Heart right ventricle (tissue), 16 donors: ENCODE measurements at regions not wholly inside any gene's neighbourhood (a gene's known extent, or its start where the extent isn't known, plus 50 kb on each side); places are given as distances from the start of the nearest gene placed in this dataset.
"Not testable (repeated sequence)": the region's sequence is repeated elsewhere in the genome, so short reads cannot be mapped to it uniquely, and the experiment has no call there.

Source experiments
- ATAC-seq, 8 donors: fragments of 200-7000 bp; cut with Tn5 transposase; one replicate each; pipeline ENCODE4 v1.9.1; 2020; ENCODE audit warnings: mild to moderate bottlenecking in 8 of 8, moderate library complexity in 8 of 8, moderate number of reproducible peaks in 1 of 8
- DNase-seq, 2 donors: peaks; one replicate each; pipeline ENCODE4 v3.0.0-alpha.2; 2020
- H3K27ac ChIP-seq, 10 donors: fragments of 200-600 bp; sonication (generic) in 2 of 10; one replicate each; pipeline versions ENCODE4 v1.5.0 to v1.8.0; 2020 to 2022; ENCODE audit warnings: mild to moderate bottlenecking in 3 of 10
- H3K27me3 ChIP-seq, 7 donors: fragments of 200-600 bp; one replicate each; pipeline ENCODE4 v1.8.0; 2021 to 2022; ENCODE audit warnings: mild to moderate bottlenecking in 2 of 7
- H3K36me3 ChIP-seq, 9 donors: fragments of 200-600 bp; sonication (generic) in 1 of 9; one replicate each; pipeline versions ENCODE4 v1.5.0 to v1.8.0; 2020 to 2022; ENCODE audit warnings: mild to moderate bottlenecking in 2 of 9
- H3K4me1 ChIP-seq, 9 donors: fragments of 200-600 bp; sonication (generic) in 1 of 9; one replicate each; pipeline versions ENCODE4 v1.5.0 to v1.8.0; 2020 to 2022; ENCODE audit warnings: mild to moderate bottlenecking in 4 of 9
- H3K4me3 ChIP-seq, 10 donors: fragments of 200-600 bp; sonication (generic) in 2 of 10; one replicate each; pipeline versions ENCODE4 v1.5.0 to v1.8.0; 2020 to 2022; ENCODE audit warnings: mild to moderate bottlenecking in 7 of 10, moderate library complexity in 2 of 10
- H3K9me3 ChIP-seq, 11 donors: fragments of 200-600 bp in 10 of 11; sonication (generic) in 2 of 11; one replicate each; pipeline versions ENCODE4 v1.5.0 to v1.8.0; 2013 to 2022; ENCODE audit warnings: mild to moderate bottlenecking in 2 of 11, control low read depth in 1 of 11, moderate library complexity in 1 of 11
- WGBS, 2 donors: extraction: QIAGEN DNeasy Blood & Tissue Kit; methylation state at CpG; one replicate each; pipeline ENCODE4 v1.1.7; 2013; ENCODE audit warnings: inconsistent platforms in 1 of 2; 5-methylcytosine and 5-hydroxymethylcytosine counted together
- intact Hi-C, 10 donors: fragments of 100-400 bp; cut with DNase I; formaldehyde crosslinking; loops; one replicate each; pipeline versions ENCODE4 v1.11.1 to v1.14.2; 2022
- microRNA-seq, 2 donors: library from miRNA; unstranded; fragments of <30 nt; microRNA quantifications; one replicate each; pipeline ENCODE4 v1.2.0, GENCODE V29; 2021
- TF ChIP-seq, protein P1 (sequence below), 9 donors: fragments of 200-600 bp; sonication (generic) in 2 of 9; IDR thresholded peaks; one replicate each; pipeline versions ENCODE4 v1.5.0 to v1.8.0; 2021 to 2022; ENCODE audit warnings: antibody characterized with exemption in 9 of 9, mild to moderate bottlenecking in 5 of 9, moderate library complexity in 1 of 9
- donor health status: Arrhythmogenic right ventricular cardiomyopathy.
- donor health status: ischemic (EF 13 %, LVEDD 7.1; RV severe dilation, severe dysfunction).
- donor health status: healthy with polysubstance abuse.
- donor health status: DM: no; HTN: yes; CAD: no.
- donor health status: DM: no; HTN: no; CAD: no.
- donor health status: ischemic (EF 25% LVEDD 6.9; RV normal size, moderate dysfunction).
- donor health status: ischemic (EF 25% LVEDD 5.7; RV mildly dilated, moderate dysfunction).
- donor health status: healthy.
- donor health status: DM: yes; HTN: yes; CAD: no.
- donor health status: Ischemic cardiomyopathy.
- donor health status: ischemic (EF 35%, LVEDD 5.7; RV mildly dilated, moderate dysfunction).
- donor health status: nonischemic (EF 11% LVEDD 7.7; RV severe dilation, severe dysfunction).
- donor health status: DM: yes; HTN: yes; CAD: no.
- donor health status: PGD.
- donor health status: ischemic (EF 29% LVEDD 5.4; RV normal size, mild dysfunction).
- donor health status: nonischemic (EF 23%, LVEDD 6.1; RV moderate dilation, normal function).

DNA sequence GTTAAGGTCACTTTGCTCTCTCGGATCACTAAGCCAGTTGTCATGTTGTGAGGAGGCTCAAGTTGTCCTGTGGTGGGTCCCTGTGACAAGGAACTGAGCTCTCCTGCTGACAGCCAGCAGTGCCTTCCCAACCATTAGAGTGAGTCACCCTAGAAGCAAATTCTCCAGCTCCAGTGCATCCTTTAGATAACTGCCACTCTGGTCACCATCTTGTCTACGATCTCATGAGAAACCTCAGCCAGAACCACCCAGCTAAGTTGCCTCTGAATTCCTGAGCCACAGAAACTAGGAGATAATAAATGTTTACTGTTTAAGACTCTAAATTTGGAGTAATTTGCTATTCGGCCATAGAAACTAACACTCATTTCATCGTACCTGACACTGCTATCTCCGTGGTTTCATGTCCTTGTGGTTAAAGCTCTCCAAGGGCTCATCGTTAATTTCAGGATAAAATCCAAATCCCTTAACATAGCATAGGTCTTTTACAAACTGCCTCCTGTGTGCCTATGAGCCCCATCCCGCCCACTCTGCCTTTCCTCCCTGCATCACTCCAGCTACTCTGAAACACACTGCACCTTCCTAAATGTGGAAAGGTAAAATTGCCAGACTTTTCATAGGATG is 56.5 kb upstream of the WIPF3 start:
- intact Hi-C loops = loop anchor here in 9 of 10 donors (2.0 to 10.0 kb wide), 8 partner anchors 55 to 315 kb away; partner anchors contain the start of gene WIPF3 (in 1 of the 9)
- H3K9me3 ChIP-seq = no peaks in the 10 kb centered on the region
- no peak overlapping the region for H3K4me3 ChIP-seq
- ATAC-seq (no peak), DNase-seq (no peak)
- no peak overlapping the region for H3K27ac ChIP-seq
- peaks cover 0 to 16% (median 4%) of the 10 kb centered on the region in 9 donors for H3K4me1 ChIP-seq
- WGBS, 2 donors = 78 to 81% methylated on average over 7 of the region's 7 CpGs
- TF ChIP-seq, protein P1, sequence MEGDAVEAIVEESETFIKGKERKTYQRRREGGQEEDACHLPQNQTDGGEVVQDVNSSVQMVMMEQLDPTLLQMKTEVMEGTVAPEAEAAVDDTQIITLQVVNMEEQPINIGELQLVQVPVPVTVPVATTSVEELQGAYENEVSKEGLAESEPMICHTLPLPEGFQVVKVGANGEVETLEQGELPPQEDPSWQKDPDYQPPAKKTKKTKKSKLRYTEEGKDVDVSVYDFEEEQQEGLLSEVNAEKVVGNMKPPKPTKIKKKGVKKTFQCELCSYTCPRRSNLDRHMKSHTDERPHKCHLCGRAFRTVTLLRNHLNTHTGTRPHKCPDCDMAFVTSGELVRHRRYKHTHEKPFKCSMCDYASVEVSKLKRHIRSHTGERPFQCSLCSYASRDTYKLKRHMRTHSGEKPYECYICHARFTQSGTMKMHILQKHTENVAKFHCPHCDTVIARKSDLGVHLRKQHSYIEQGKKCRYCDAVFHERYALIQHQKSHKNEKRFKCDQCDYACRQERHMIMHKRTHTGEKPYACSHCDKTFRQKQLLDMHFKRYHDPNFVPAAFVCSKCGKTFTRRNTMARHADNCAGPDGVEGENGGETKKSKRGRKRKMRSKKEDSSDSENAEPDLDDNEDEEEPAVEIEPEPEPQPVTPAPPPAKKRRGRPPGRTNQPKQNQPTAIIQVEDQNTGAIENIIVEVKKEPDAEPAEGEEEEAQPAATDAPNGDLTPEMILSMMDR (IDR thresholded peaks at IDR 0.05) = no peak
- H3K36me3 ChIP-seq = no peaks in the 10 kb centered on the region
- no peaks in the 10 kb centered on the region for H3K27me3 ChIP-seq

DNA sequence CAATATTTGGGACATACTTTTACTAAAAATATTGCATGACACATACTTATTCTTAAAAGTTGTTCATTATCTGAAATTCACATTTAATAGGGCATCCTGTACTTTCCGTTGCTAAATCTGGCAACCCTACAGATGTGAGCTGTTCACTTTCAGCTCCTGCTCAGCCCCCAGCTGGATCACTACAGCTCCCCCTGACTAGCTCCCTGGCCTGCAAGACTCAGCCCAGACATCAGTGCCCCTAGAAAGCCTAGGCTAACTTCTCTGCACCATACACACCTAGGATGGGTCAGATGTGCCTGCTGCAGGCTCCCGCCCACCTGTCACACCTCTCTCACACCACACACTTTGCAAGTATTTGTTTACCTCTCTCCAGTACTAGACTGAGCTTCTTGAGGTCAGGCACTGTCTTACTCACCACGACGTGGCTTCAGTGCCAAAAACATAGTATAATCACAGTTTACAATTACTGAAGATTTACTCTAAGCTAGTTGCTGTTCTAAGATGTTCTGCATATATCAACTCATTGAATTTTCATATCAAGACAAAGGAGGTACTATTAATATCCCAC is 55.9 kb upstream of the WIPF3 start:
- peak in 2 of 8 donors; percentile 15 to 43 for ATAC-seq
- H3K9me3 ChIP-seq, H3K4me3 ChIP-seq, H3K36me3 ChIP-seq, H3K27me3 ChIP-seq, H3K27ac ChIP-seq, DNase-seq: not testable (repeated sequence)
- WGBS, 2 donors = 61 to 66% methylated on average over 4 of the region's 4 CpGs
- intact Hi-C loops = loop anchor here in 5 of 10 donors (2.0 to 10.0 kb wide), 6 partner anchors 54 to 314 kb away; partner anchors contain the start of gene WIPF3 (in 1 of the 5)
- H3K4me1 ChIP-seq = peaks cover 0 to 16% (median 4%) of the 10 kb centered on the region in 9 donors

DNA sequence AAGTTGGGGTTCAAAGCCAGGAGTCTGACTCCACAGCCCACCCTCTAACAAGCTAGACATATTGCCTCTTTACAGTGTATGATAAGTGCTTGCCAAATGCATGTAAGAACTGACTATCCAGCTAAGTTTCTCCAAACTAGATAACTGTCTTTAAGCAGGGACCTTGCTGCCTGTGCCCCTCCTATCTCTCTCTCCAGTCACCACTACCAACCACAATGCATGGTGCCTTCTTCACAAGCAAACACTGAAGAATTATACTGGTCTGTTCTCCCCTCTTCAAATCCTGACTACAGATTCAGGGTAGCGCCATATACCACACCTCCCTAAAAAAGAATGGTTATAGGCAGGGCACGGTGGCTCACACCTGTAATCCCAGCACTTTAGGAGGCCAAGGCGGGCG is 55.3 kb upstream of the WIPF3 start:
- not testable (repeated sequence) for DNase-seq, H3K27me3 ChIP-seq, H3K27ac ChIP-seq, H3K9me3 ChIP-seq, H3K4me3 ChIP-seq, H3K36me3 ChIP-seq, ATAC-seq
- intact Hi-C loops = loop anchor here in 5 of 10 donors (2.0 to 10.0 kb wide), 6 partner anchors 54 to 314 kb away; partner anchors contain the start of gene WIPF3 (in 1 of the 5)
- H3K4me1 ChIP-seq = peaks cover 0 to 16% (median 4%) of the 10 kb centered on the region in 9 donors
- WGBS, 2 donors = 96 to 100% methylated on average over 4 of the region's 4 CpGs

DNA sequence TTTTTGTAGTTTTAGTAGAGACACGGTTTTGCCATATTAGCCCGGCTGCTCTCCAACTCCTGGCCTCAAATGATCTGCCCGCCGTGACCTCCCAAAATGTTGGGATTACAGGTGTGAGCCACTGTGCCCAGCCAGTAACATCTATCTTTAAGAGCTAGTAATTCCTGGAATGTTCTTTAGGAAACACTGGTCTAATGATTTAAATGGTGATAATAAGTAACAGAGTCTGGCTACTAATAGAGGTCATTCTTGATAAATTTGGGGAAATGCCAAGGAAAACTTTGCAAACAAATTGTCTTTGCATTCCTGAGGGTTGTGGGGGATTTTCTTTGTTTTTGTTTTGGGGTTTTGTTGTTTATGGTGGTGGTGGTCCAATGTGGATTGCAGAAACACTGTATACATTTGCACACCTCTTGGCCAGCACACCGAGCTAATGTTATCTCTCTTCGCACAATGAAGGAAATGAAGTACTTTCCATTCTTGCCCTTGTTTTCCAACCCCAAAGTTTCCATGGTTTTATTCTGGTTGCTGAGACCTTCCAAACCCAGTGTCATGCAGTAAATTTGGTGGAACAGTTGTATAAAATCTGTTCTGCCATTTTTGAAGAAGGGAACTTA is 51.3 kb upstream of the WIPF3 start:
- intact Hi-C loops = loop anchor here in 5 of 10 donors (5.0 to 10.0 kb wide), 6 partner anchors 50 to 310 kb away; partner anchors contain the start of gene WIPF3 (in 2 of the 5)
- ATAC-seq = peak in 1 of 8 donors; percentile 44
- 65 to 66% methylated on average over 6 of the region's 6 CpGs for WGBS, 2 donors
- H3K27ac ChIP-seq = no peak overlapping the region
- no peak for DNase-seq
- H3K9me3 ChIP-seq = no peaks in the 10 kb centered on the region
- H3K27me3 ChIP-seq = no peaks in the 10 kb centered on the region
- no peaks in the 10 kb centered on the region for H3K36me3 ChIP-seq
- H3K4me1 ChIP-seq = no peaks in the 10 kb centered on the region
- TF ChIP-seq, protein P1 (IDR thresholded peaks at IDR 0.05) = no peak
- no peak overlapping the region for H3K4me3 ChIP-seq

Small RNA genes lying in the stretch of these regions (microRNA-seq; reads per million reads assigned to microRNA genes)
- 4.1 to 4.2 reads per million in 2 donors for gene MIR550A3
